HEK293 (cell line): ENCODE measurements at regions not wholly inside any gene's neighbourhood (a gene's known extent, or its start where the extent isn't known, plus 50 kb on each side); places are given as distances from the start of the nearest gene placed in this dataset.

Experiments used
- CTCF ChIA-PET: fragments of 350-600 bp; formaldehyde crosslinking; extraction: SDS; loops from one replicate; lab custom pipeline; 2021; ENCODE audit warnings: antibody characterized with exemption; lab: Yijun Ruan, JAX
- POLR2A ChIA-PET: fragments of 300-600 bp; formaldehyde crosslinking; extraction: SDS; loops from one replicate; lab custom pipeline; 2020; ENCODE audit warnings: antibody characterized with exemption, inconsistent platforms; lab: Yijun Ruan, JAX
- H3K27ac ChIP-seq: fragments of 200-500 bp; sonication (Bioruptor generic); 2 replicates; pipeline ENCODE4 v1.5.1; 2014; ENCODE audit warnings: low read depth, low read length, control low read depth, inconsistent platforms; ENCODE audit errors: extremely low read depth
- H3K36me3 ChIP-seq, 2 experiments: fragments of 200-500 bp in 1 of 2; sonication (Bioruptor generic) in 1 of 2; 1 replicate in 1 of 2; 2 replicates in 1 of 2; pipeline ENCODE4 v1.5.1; 2014 to 2017; ENCODE audit warnings: inconsistent platforms in 2 of 2, low read length in 2 of 2; ENCODE audit not compliant: control insufficient read depth in 2 of 2, insufficient read depth in 1 of 2
- H3K4me1 ChIP-seq: fragments of 200-500 bp; sonication (Bioruptor generic); 2 replicates; pipeline ENCODE4 v1.5.1; 2014; ENCODE audit warnings: mild to moderate bottlenecking, low read length, inconsistent platforms; ENCODE audit not compliant: control insufficient read depth, insufficient read depth
- H3K4me3 ChIP-seq: 2 replicates; pipeline ENCODE4 v1.5.1; 2011; ENCODE audit warnings: low read depth, mild to moderate bottlenecking, control low read depth, low read length, moderate library complexity
- H3K9me3 ChIP-seq: fragments of 200-500 bp; sonication (Bioruptor generic); 2 replicates; pipeline ENCODE4 v1.5.1; 2014; ENCODE audit warnings: low read depth, low read length, inconsistent platforms; ENCODE audit not compliant: control insufficient read depth, insufficient read depth
- BCL6B ChIP-seq: fragments of 450-650 bp; formaldehyde crosslinking; IDR thresholded peaks from 2 replicates; pipeline ENCODE4 v1.5.1; 2017; ENCODE audit warnings: missing biosample characterization, missing genetic modification characterization
- CTCF ChIP-seq: fragments of 450-650 bp; formaldehyde crosslinking; IDR thresholded peaks from 2 replicates; pipeline ENCODE4 v1.5.1; 2016; ENCODE audit warnings: missing biosample characterization, missing genetic modification characterization
- HIC1 ChIP-seq: fragments of 450-650 bp; formaldehyde crosslinking; IDR thresholded peaks from 2 replicates; pipeline ENCODE4 v1.5.1; 2016; ENCODE audit warnings: missing biosample characterization, missing genetic modification characterization
- KLF10 ChIP-seq: fragments of 450-650 bp; IDR thresholded peaks from 2 replicates; pipeline ENCODE4 v1.5.1; 2018; ENCODE audit warnings: missing biosample characterization, mild to moderate bottlenecking, missing genetic modification characterization
- MYNN ChIP-seq: fragments of 450-650 bp; formaldehyde crosslinking; IDR thresholded peaks from 2 replicates; pipeline ENCODE4 v1.5.1; 2016; ENCODE audit warnings: missing biosample characterization, missing genetic modification characterization, borderline replicate concordance
- MZF1 ChIP-seq: fragments of 450-650 bp; formaldehyde crosslinking; IDR thresholded peaks from 2 replicates; pipeline ENCODE4 v1.5.1; 2017; ENCODE audit warnings: missing biosample characterization, missing genetic modification characterization, borderline replicate concordance
- PRDM4 ChIP-seq: fragments of 450-650 bp; formaldehyde crosslinking; IDR thresholded peaks from 2 replicates; pipeline ENCODE4 v1.5.1; 2017; ENCODE audit warnings: missing biosample characterization, missing genetic modification characterization
- TSHZ1 ChIP-seq: fragments of 450-650 bp; formaldehyde crosslinking; IDR thresholded peaks from 2 replicates; pipeline ENCODE4 v1.5.1; 2016; ENCODE audit warnings: missing biosample characterization, missing genetic modification characterization, borderline replicate concordance
- YY1 ChIP-seq: fragments of 450-650 bp; formaldehyde crosslinking; IDR thresholded peaks from 2 replicates; pipeline ENCODE4 v1.5.1; 2018; ENCODE audit warnings: missing biosample characterization, missing genetic modification characterization
- ZNF133 ChIP-seq: fragments of 450-650 bp; formaldehyde crosslinking; IDR thresholded peaks from 2 replicates; pipeline ENCODE4 v1.5.1; 2016; ENCODE audit warnings: missing biosample characterization, missing genetic modification characterization
- ZNF155 ChIP-seq: fragments of 450-650 bp; formaldehyde crosslinking; IDR thresholded peaks from 2 replicates; pipeline ENCODE4 v1.5.1; 2016; ENCODE audit warnings: missing biosample characterization, missing genetic modification characterization
- ZNF19 ChIP-seq: fragments of 450-650 bp; formaldehyde crosslinking; IDR thresholded peaks from 2 replicates; pipeline ENCODE4; 2016; ENCODE audit warnings: missing biosample characterization, missing genetic modification characterization, low read depth
- ZNF223 ChIP-seq: fragments of 450-650 bp; formaldehyde crosslinking; IDR thresholded peaks from 2 replicates; pipeline ENCODE4 v1.5.1; 2016; ENCODE audit warnings: missing biosample characterization, missing genetic modification characterization
- ZNF239 ChIP-seq: fragments of 450-650 bp; formaldehyde crosslinking; IDR thresholded peaks from 2 replicates; pipeline ENCODE4 v1.5.1; 2016; ENCODE audit warnings: missing biosample characterization, missing genetic modification characterization
- ZNF37A ChIP-seq: fragments of 450-650 bp; IDR thresholded peaks from 2 replicates; pipeline ENCODE4 v1.5.1; 2018; ENCODE audit warnings: missing biosample characterization, missing genetic modification characterization
- ZNF596 ChIP-seq: fragments of 450-650 bp; IDR thresholded peaks from 2 replicates; pipeline ENCODE4 v1.5.0; 2018; ENCODE audit warnings: missing biosample characterization, mild to moderate bottlenecking, missing genetic modification characterization, moderate library complexity
- ZNF624 ChIP-seq: fragments of 450-650 bp; formaldehyde crosslinking; IDR thresholded peaks from 2 replicates; pipeline ENCODE4 v1.5.1; 2017; ENCODE audit warnings: missing biosample characterization, missing genetic modification characterization
- ZNF677 ChIP-seq: fragments of 450-650 bp; IDR thresholded peaks from 2 replicates; pipeline ENCODE4 v1.5.0; 2018; ENCODE audit warnings: missing biosample characterization, mild to moderate bottlenecking, missing genetic modification characterization, moderate library complexity
- ZNF704 ChIP-seq: fragments of 450-650 bp; formaldehyde crosslinking; IDR thresholded peaks from 2 replicates; pipeline ENCODE4 v1.5.1; 2016; ENCODE audit warnings: missing biosample characterization, missing genetic modification characterization
- ZSCAN5A ChIP-seq: fragments of 450-650 bp; formaldehyde crosslinking; IDR thresholded peaks from 2 replicates; pipeline ENCODE4 v1.5.1; 2016; ENCODE audit warnings: missing biosample characterization, missing genetic modification characterization

- H3K9me3 ChIP-seq, result no peaks in the 10 kb centered on the region
- no peaks in the 10 kb centered on the region for H3K36me3 ChIP-seq
- TF ChIP-seq ZNF223 (tag by site-specific recombination) (no peak), ZNF37A (tag by site-specific recombination) (no peak), ZNF624 (no peak), ZNF596 (tag by site-specific recombination) (no peak), ZSCAN5A (no peak), ZNF677 (tag by site-specific recombination) (no peak), CTCF (tag by site-specific recombination) (no peak), BCL6B (tag by site-specific recombination) (no peak), MYNN (tag by site-specific recombination) (no peak), ZNF704 (no peak), ZNF155 (tag by site-specific recombination) (no peak), ZNF19 (tag by site-specific recombination) (no peak), PRDM4 (tag by site-specific recombination) (no peak), KLF10 (no peak), YY1 (tag by site-specific recombination) (no peak), ZNF239 (no peak), ZNF133 (no peak), MZF1 (tag by site-specific recombination) (no peak), HIC1 (tag by site-specific recombination) (no peak), TSHZ1 (no peak)
- TF ChIP-seq, all 188 proteins: peak for 0
- POLR2A ChIA-PET, result no interaction called here
- CTCF ChIA-PET, result interaction anchor here (0.6 kb wide), 1 partner anchor 620 kb away, joined by 3 read pairs; no protein-coding TSS in a partner anchor
- H3K4me3 ChIP-seq, result no peak overlapping the region
- H3K4me1 ChIP-seq, result no peaks in the 10 kb centered on the region
- H3K27ac ChIP-seq, result no peak overlapping the region
These were observed 87.2 kb upstream of the PLPP4 start for GRCh38 chr10:120369856-120370276.
